B cell (primary cell): ENCODE measurements at regions not wholly inside any gene's neighbourhood (a gene's known extent, or its start where the extent isn't known, plus 50 kb on each side); places are given as distances from the start of the nearest gene placed in this dataset.

Experiments
- ATAC-seq: fragments of 200-7000 bp; cut with Tn5 transposase; one replicate; pipeline ENCODE4 v1.10.0; 2021; ENCODE audit warnings: low read depth, mild to moderate bottlenecking, moderate number of reproducible peaks, moderate library complexity
- CTCF ChIA-PET: fragments of 350-600 bp; sonication (Branson Sonifier 250); formaldehyde crosslinking; loops from one replicate; lab custom pipeline; 2021; ENCODE audit warnings: antibody characterized with exemption, inconsistent platforms; lab: Charles Lee
- POLR2A ChIA-PET: fragments of 350-600 bp; sonication (Branson Sonifier 250); formaldehyde crosslinking; loops from one replicate; lab custom pipeline; 2021; ENCODE audit warnings: antibody characterized with exemption; lab: Charles Lee
- DNase-seq: peaks from one replicate; pipeline ENCODE4 v3.0.0; 2013
- H2AFZ ChIP-seq: 2 replicates; pipeline ENCODE4 v1.6.1; 2012; ENCODE audit warnings: mild to moderate bottlenecking, low read depth, low read length; ENCODE audit not compliant: insufficient read depth, poor library complexity, severe bottlenecking
- H3K27ac ChIP-seq, 2 donors: 1 replicate in 1 of 2; 2 replicates in 1 of 2; pipeline ENCODE4 v1.5.1; 2012 to 2013; ENCODE audit warnings: low read length in 2 of 2, mild to moderate bottlenecking in 2 of 2, moderate library complexity in 1 of 2
- H3K27me3 ChIP-seq, 4 experiments: fragments of 200-600 bp in 1 of 4; sonication (generic) in 1 of 4; replicated peaks in 1 of 4; 1 replicate in 2 of 4; 2 replicates in 2 of 4; pipeline versions ENCODE4 v1.6.1 to v1.7.0; 2013 to 2016; ENCODE audit warnings: low read length in 3 of 4, mild to moderate bottlenecking in 2 of 4, mixed read lengths in 1 of 4, moderate library complexity in 1 of 4; ENCODE audit not compliant: insufficient read depth in 4 of 4, control insufficient read depth in 3 of 4; ENCODE audit errors: control extremely low read depth in 1 of 4
- H3K36me3 ChIP-seq, 2 experiments: replicated peaks in 1 of 2; 1 replicate in 1 of 2; 2 replicates in 1 of 2; pipeline versions ENCODE4 v1.6.1 to v1.7.1; 2013; ENCODE audit warnings: low read length in 1 of 2; ENCODE audit not compliant: insufficient read depth in 2 of 2, control insufficient read depth in 1 of 2; ENCODE audit errors: control extremely low read depth in 1 of 2, extremely low read depth in 1 of 2
- H3K4me1 ChIP-seq, 2 donors: fragments of 200-600 bp in 1 of 2; sonication (generic) in 1 of 2; 1 replicate in 1 of 2; 2 replicates in 1 of 2; pipeline versions ENCODE4 v1.5.1 to v1.6.1; 2013 to 2017; ENCODE audit warnings: low read length in 2 of 2; ENCODE audit not compliant: control insufficient read depth in 2 of 2, insufficient read depth in 2 of 2
- H3K4me2 ChIP-seq: replicated peaks from 2 replicates; pipeline ENCODE3; 2012; ENCODE audit warnings: mild to moderate bottlenecking, low read depth, low read length; ENCODE audit not compliant: poor library complexity, severe bottlenecking
- H3K4me3 ChIP-seq, 5 experiments: fragments of 200-600 bp in 1 of 5; sonication (generic) in 1 of 5; 1 replicate in 3 of 5; 2 replicates in 2 of 5; pipeline versions ENCODE4 v1.5.1 to v1.7.0; 2011 to 2016; ENCODE audit warnings: low read length in 4 of 5, mild to moderate bottlenecking in 4 of 5, low read depth in 2 of 5, control low read depth in 1 of 5, moderate library complexity in 1 of 5; ENCODE audit not compliant: insufficient read depth in 1 of 5; ENCODE audit errors: control extremely low read depth in 1 of 5, extremely low read depth in 1 of 5
- H3K79me2 ChIP-seq: fragments of 200-600 bp; sonication (generic); one replicate; pipeline ENCODE4 v1.6.0; 2016; ENCODE audit warnings: low read length; ENCODE audit not compliant: control insufficient read depth, insufficient read depth
- H3K9ac ChIP-seq: fragments of 200-600 bp; sonication (generic); 2 replicates; pipeline ENCODE4 v1.6.1; 2017; ENCODE audit warnings: mild to moderate bottlenecking, low read length, moderate library complexity
- H3K9me3 ChIP-seq, 3 donors: one replicate each; pipeline versions ENCODE4 v1.6.1 to v1.7.1; 2013; ENCODE audit warnings: low read length in 2 of 3; ENCODE audit not compliant: control insufficient read depth in 2 of 3, insufficient read depth in 1 of 3; ENCODE audit errors: control extremely low read depth in 1 of 3
- H4K20me1 ChIP-seq: 2 replicates; pipeline ENCODE4 v1.6.0; 2012; ENCODE audit warnings: mild to moderate bottlenecking, low read length; ENCODE audit not compliant: insufficient read depth, control insufficient read depth, poor library complexity, severe bottlenecking
- H3K27ac Mint-ChIP-seq: one replicate; pipeline ENCODE4 v1.8.0; 2021; ENCODE audit warnings: mixed read lengths
- H3K27me3 Mint-ChIP-seq: one replicate; pipeline ENCODE4 v1.8.0; 2021; ENCODE audit warnings: mixed read lengths
- H3K4me1 Mint-ChIP-seq: one replicate; pipeline ENCODE4 v1.8.0; 2021; ENCODE audit warnings: mixed read lengths
- H3K4me3 Mint-ChIP-seq: one replicate; pipeline ENCODE4 v1.8.0; 2021; ENCODE audit warnings: mixed read lengths
- H3K9me3 Mint-ChIP-seq: one replicate; pipeline ENCODE4 v1.8.0; 2022; ENCODE audit warnings: mixed read lengths; ENCODE audit not compliant: insufficient read depth
- EZH2 ChIP-seq: IDR thresholded peaks from 2 replicates; pipeline ENCODE4 v1.6.1; 2012; ENCODE audit warnings: borderline replicate concordance, low read depth, mild to moderate bottlenecking, moderate library complexity, low read length; ENCODE audit not compliant: insufficient read depth, poor library complexity, severe bottlenecking
- WGBS: methylation state at CpG from one replicate; pipeline ENCODE4 v1.1.5; 2013; ENCODE audit warnings: missing lambda C conversion rate; ENCODE audit not compliant: insufficient coverage; 5-methylcytosine and 5-hydroxymethylcytosine counted together
- intact Hi-C: fragments of 100-400 bp; cut with micrococcal nuclease; formaldehyde crosslinking; loops from one replicate; pipeline ENCODE4 v1.10.0; 2022
- TF ChIP-seq, protein P1 (sequence below): fragments of 200-600 bp; IDR thresholded peaks from one replicate; pipeline ENCODE4 v1.8.0; 2022; ENCODE audit warnings: antibody characterized with exemption, mild to moderate bottlenecking

- no peaks in the 10 kb centered on the region for H3K9me3 ChIP-seq
- TF ChIP-seq, protein P1, sequence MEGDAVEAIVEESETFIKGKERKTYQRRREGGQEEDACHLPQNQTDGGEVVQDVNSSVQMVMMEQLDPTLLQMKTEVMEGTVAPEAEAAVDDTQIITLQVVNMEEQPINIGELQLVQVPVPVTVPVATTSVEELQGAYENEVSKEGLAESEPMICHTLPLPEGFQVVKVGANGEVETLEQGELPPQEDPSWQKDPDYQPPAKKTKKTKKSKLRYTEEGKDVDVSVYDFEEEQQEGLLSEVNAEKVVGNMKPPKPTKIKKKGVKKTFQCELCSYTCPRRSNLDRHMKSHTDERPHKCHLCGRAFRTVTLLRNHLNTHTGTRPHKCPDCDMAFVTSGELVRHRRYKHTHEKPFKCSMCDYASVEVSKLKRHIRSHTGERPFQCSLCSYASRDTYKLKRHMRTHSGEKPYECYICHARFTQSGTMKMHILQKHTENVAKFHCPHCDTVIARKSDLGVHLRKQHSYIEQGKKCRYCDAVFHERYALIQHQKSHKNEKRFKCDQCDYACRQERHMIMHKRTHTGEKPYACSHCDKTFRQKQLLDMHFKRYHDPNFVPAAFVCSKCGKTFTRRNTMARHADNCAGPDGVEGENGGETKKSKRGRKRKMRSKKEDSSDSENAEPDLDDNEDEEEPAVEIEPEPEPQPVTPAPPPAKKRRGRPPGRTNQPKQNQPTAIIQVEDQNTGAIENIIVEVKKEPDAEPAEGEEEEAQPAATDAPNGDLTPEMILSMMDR, result no peak
- no peak for TF ChIP-seq EZH2
- H3K9ac ChIP-seq, result no peak overlapping the region
- H3K4me3 Mint-ChIP-seq, result no peak overlapping the region
- ATAC-seq (no peak), DNase-seq (no peak)
- POLR2A ChIA-PET, result no interaction called here
- H3K27ac ChIP-seq, result no peak overlapping the region
- no peak overlapping the region for H3K4me2 ChIP-seq
- H3K27me3 ChIP-seq, result no peaks in the 10 kb centered on the region
- H3K79me2 ChIP-seq, result no peaks in the 10 kb centered on the region
- intact Hi-C loops, result no loop called here
- H3K27ac Mint-ChIP-seq, result no peak overlapping the region
- no peaks in the 10 kb centered on the region for H3K4me1 ChIP-seq
- H3K36me3 ChIP-seq, result no peaks in the 10 kb centered on the region
- CTCF ChIA-PET, result no interaction called here
- no peaks in the 10 kb centered on the region for H4K20me1 ChIP-seq
- no peaks in the 10 kb centered on the region for H3K4me1 Mint-ChIP-seq
- WGBS, result 57% methylated on average over 5 of the region's 6 CpGs
- no peaks in the 10 kb centered on the region for H3K9me3 Mint-ChIP-seq
- no peak overlapping the region for H3K4me3 ChIP-seq
- no peak overlapping the region for H2AFZ ChIP-seq
- no peaks in the 10 kb centered on the region for H3K27me3 Mint-ChIP-seq
These were observed 293.4 kb upstream of the TENM3 start for GRCh38 chr4:181949704-181950312.

- ATAC-seq (no peak), DNase-seq (no peak)
- H3K27ac Mint-ChIP-seq, result no peak overlapping the region
- no peaks in the 10 kb centered on the region for H3K27me3 Mint-ChIP-seq
- no peak overlapping the region for H3K4me3 ChIP-seq
- H3K27ac ChIP-seq, result no peak overlapping the region
- no peaks in the 10 kb centered on the region for H3K4me1 ChIP-seq
- intact Hi-C loops, result no loop called here
- no peaks in the 10 kb centered on the region for H3K9me3 Mint-ChIP-seq
- no peaks in the 10 kb centered on the region for H3K4me1 Mint-ChIP-seq
- ChIA-PET CTCF (no interaction called here), POLR2A (no interaction called here)
- H3K4me2 ChIP-seq, result no peak overlapping the region
- no peak overlapping the region for H3K4me3 Mint-ChIP-seq
- no peak for TF ChIP-seq EZH2
- TF ChIP-seq, protein P1, result no peak
- H3K9ac ChIP-seq, result no peak overlapping the region
- H4K20me1 ChIP-seq, result no peaks in the 10 kb centered on the region
- H3K27me3 ChIP-seq, result no peaks in the 10 kb centered on the region
- no peak overlapping the region for H2AFZ ChIP-seq
- H3K79me2 ChIP-seq, result no peaks in the 10 kb centered on the region
- H3K36me3 ChIP-seq, result no peaks in the 10 kb centered on the region
- H3K9me3 ChIP-seq, result no peaks in the 10 kb centered on the region
- WGBS, result 64% methylated on average over 2 of the region's 6 CpGs
These were observed 292.7 kb upstream of the TENM3 start for GRCh38 chr4:181950372-181951127.
